Superior temporal gyrus (tissue), 1 donor: ENCODE measurements at regions not wholly inside any gene's neighbourhood (a gene's known extent, or its start where the extent isn't known, plus 50 kb on each side); places are given as distances from the start of the nearest gene placed in this dataset.

Experiments
- DNase-seq: peaks from one replicate; pipeline ENCODE4 v3.0.0-alpha.2; 2016; ENCODE audit errors: extremely low spot score

GRCh38 chr4:123841447-123842121, 445.0 kb downstream of the SPRY1 start:
- DNase-seq: no peak

DNA sequence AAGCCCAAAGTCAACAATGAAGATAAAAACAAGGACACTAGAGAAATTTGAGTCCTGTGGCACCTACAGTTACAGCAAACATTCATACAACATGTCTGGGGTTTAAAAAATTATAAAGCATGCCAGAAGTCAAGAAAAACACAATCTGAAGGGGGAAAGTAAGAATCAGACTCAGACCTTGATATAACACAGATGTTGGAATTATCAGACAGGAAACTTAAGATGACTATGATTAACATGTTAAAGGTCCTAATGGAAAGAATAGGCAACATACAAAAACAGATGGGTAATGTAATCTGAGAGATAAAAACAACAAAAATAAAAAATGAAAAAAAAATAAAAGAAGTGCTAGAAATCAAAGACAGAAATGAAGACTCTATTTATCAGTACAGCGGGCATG, 446.5 kb downstream of the SPRY1 start:
- DNase-seq: no peak

- no peak for DNase-seq
Observed at GRCh38 chr4:123844374-123844773, 447.8 kb downstream of the SPRY1 start.

DNA sequence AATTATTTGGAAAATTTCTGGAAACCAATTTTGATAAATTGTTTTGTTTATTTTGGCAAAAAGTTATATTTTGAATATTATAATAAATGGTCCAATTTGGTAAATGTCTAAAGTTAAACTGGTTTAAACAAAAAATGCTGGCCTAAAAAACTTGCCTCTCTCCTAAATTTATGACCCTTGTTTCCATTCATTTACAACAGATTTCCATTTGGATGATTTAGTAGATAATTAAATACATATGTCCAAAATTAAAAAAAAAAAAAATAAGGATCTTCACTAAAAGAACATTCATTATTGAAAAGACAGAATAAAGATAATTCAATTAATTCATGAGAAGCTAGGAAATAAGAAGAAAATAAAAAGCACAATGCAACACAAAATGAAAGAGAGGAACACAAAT, 449.5 kb downstream of the SPRY1 start:
- DNase-seq: no peak

DNA sequence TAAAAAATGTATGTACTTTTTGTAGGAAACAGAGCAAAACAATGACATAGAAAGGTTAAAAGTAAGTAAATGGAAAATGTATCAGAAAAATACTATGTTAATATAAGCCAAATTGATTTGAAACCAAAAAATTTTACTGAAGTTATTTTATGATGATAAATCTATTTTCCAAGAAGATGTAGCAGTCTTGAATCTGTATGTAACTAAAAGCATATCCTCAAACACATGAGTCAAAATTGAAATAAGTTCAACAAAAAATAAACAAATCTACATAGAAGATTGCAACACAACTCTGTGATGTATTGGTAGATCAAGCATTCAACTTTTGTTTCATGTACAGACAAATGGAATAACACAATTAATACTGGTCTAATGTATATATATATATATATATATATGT, 450.0 kb downstream of the SPRY1 start:
- no peak for DNase-seq

DNA sequence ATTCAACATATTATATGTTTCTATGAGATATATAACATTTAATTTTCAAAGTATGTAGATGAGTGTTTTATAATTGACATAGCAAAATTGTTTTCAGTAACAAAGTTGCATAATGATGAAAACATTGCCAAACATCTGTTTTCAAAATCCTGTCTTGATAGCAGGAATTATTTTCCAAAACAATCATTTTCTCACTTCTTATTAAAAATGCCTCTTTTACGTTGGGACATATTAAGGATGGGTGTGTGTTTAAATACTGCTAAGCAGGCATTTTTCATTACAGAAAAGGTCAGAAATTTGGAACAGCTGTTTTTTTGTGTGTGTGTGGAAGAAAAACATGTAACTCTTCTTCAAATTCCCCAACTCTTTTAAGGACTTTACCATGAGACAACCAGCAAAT, 452.0 kb downstream of the SPRY1 start:
- DNase-seq: no peak

- DNase-seq: no peak
Observed at GRCh38 chr4:123849495-123849894, 452.9 kb downstream of the SPRY1 start.

DNA sequence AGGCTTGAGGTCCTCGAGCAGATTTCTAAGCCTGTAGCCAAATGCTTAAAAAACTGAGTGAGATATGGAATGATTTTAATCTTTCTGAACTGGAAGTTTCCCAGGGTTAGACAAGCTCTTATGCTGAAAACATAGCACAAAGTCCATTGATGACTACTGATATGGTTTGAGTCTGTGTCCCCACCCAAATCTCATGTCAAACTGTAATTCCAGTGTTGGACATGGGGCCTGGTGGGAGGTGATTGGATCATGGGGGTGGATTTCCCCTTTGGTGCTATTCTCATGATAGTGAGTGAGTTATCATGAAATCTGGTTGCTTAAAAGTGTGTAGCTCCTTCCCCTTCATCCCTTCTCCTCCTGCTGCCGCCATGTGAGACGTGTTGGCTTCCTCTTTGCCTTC, 454.9 kb downstream of the SPRY1 start:
- no peak for DNase-seq

DNA sequence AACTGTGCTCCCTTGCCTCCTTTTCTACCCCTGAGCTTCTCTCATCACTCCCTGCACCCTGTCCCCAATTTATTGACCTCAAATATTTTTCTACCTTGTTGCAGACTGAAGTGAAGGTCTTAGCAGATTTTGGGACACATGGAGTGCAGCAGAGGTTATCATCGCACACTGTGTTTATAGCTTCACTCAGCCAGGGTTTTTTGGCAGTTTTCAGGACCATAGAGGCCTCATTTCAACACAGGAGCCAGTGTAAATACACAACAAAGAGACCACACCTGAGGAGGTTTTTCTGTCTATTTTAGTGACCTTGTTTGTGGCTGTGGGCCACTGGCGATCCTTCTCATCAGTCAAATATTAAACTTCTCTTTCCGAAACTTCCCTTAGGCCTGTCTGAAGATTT, 457.1 kb downstream of the SPRY1 start:
- DNase-seq: no peak

DNA sequence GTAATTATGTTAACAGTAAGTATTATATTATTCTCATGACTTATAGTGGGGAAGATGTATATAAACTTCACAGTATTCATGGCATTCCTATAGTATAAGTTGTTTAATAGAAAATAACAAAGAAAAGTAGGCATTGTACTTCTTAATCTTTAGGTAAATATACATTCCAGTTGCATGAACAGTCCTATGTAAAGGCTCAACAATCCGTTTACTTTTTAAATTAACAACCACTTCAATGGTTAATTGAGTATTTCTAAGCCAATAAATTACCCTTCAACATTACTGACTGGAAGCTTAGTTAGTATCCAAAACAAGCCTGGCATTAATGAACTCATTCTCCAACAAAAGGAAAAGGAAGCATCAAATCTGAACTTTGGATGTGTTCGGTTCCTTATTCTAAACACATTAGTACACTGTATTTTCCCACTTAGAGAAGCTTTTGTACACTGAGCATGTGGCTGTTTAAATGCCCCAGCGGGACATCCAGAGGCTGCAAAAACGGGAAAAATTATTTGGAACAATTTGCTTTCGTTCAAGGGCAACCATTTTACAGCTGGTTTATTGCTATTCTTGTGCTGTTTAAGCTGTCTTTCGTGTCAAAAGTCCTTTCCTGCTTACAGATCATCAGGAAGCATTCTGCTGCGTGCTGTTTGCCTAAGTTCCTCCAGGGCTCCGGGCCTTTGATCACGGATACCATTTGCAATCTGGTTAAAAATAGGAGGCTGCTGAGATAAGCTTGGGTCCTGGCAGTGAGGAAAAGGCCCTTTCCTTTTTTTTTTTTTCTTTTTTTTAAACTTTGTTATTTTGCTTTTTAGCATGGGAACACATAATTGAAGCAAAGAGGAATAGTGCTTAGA, 460.3 kb downstream of the SPRY1 start:
- peak; percentile 25 for DNase-seq

GRCh38 chr4:123858465-123858864, 461.9 kb downstream of the SPRY1 start:
- no peak for DNase-seq

- DNase-seq: no peak
Observed at GRCh38 chr4:123862812-123863211, 466.2 kb downstream of the SPRY1 start.

- DNase-seq: no peak
Observed at GRCh38 chr4:123866796-123867195, 470.2 kb downstream of the SPRY1 start.

- DNase-seq: no peak
Observed at GRCh38 chr4:123867910-123868587, 471.5 kb downstream of the SPRY1 start.

GRCh38 chr4:123869286-123870215, 473.0 kb downstream of the SPRY1 start:
- DNase-seq: no peak

DNA sequence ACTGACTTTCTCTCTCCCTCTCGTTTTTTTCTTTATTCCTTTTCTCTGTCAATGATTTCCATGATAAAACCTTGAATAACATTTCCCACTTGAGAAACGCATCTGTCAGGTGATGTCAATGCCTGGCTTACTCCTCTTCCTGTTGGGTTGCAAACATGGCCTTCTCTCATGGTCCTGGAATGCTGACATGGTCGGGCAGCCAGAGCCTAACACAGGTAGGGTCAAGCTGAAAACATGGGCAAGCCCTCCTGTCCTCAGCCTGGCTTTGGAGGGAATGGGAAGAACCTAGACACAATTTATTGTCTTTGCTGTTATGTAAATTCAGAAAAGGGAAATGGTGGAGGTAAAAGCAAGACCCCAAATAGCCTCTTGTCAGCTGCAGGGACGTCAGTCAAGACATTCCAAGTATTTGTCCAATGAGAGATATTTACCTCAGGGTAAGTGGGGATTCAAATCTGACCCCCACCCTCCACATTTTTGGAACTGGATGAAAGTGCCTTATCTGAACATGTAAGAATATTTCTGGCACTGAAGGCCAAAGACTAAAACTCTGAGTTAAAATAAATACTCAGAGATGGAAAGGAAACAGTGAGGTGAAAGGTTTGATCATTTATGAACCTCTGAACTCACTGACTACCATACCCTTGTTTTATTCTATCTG, 473.8 kb downstream of the SPRY1 start:
- no peak for DNase-seq

- DNase-seq: no peak
Observed at GRCh38 chr4:123871341-123871740, 474.7 kb downstream of the SPRY1 start.

GRCh38 chr4:123874063-123874462, 477.5 kb downstream of the SPRY1 start:
- DNase-seq: no peak

DNA sequence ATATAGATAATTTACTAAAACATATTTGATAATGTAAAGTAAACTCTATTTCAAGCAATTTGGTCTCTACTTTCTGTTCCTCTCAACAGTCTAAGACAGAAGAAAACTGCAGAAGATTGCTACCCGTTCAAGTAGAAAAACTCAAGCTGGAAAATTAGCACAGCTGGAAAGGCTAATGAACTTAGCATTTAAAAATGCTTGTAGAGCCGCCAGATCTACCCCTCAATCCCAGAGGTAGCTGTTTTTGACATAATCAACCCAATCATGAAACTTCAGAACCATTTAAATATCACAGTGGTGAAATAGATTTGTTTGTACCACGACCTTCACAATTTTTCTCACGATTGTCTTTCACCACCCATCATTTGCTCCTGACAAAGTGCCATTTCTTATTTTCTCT, 479.5 kb downstream of the SPRY1 start:
- no peak for DNase-seq

DNA sequence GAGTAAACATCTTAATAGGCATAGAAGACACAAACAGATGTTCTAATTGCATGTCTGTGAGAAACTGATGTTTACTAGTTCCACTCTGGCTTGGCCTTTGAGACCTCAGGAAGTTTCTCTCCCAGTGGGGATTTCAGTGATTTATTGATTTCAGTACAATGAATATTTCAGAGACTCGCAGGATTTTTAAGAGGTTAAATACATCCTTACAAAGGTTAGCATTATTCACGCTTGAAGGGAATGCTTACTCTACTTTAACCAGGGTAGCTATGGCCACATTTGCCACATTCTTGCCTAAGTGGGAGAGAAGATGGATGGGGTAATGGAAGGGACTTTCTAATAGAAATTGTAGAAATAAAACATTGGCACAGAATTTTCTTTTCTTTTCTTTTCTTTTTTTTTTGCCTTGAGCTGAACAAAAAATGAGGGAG, 480.1 kb downstream of the SPRY1 start:
- DNase-seq: no peak

DNA sequence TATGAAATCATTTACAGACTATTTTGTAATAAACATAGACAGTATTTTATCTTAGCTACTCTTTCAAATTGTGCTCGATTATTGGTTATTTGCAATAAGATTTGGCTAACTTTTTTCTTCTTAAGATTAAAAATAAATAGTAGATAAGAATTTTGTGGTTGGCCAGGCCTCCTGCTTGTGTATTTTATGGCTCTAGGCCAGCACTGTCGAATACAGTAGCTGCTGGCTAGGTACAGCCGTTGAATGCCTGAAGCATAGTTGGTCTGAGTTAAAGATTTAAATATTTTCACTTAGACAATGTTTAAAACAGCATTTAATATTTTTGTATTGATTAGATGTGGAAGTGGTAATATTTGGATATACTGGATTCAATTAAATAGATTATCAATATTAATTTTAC, 481.0 kb downstream of the SPRY1 start:
- DNase-seq: no peak
